HFF-Myc (cell line): ENCODE measurements at regions not wholly inside any gene's neighbourhood (a gene's known extent, or its start where the extent isn't known, plus 50 kb on each side); places are given as distances from the start of the nearest gene placed in this dataset.

Experiments used
- DNase-seq: peaks from one replicate; pipeline ENCODE4 v3.0.0-alpha.2; 2011; ENCODE audit warnings: low read depth; ENCODE audit errors: extremely low read depth
- H3K4me3 ChIP-seq: replicated peaks from 2 replicates; pipeline ENCODE4 v1.5.1; 2011; ENCODE audit warnings: low read depth, mild to moderate bottlenecking, control low read depth, low read length
- CTCF ChIP-seq: IDR thresholded peaks from 2 replicates; pipeline ENCODE4 v1.5.1; 2012; ENCODE audit warnings: mild to moderate bottlenecking, low read depth, low read length, control low read depth; ENCODE audit errors: missing control alignments

DNA sequence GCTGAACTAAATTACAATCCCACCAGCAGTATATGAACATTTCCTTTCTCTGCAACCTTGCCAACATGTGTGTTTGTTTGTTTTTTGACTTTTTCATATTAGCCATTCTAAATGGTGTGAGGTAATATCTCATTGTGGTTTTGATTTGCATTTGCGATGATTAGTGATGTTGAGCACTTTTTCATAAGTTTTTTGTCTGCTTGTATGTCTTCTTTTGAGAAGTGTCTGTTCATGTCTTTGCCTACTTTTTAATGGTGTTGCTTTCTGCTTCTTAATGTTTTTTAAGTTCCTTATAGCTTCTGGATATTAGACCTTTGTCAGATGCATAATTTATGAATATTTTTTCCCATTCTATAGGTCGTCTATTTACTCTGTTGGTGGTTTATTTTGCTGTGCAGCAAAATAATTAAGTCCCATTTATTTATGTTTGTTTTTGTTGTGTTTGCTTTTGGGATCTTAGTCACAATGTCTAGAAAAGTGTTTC, 1262.9 kb downstream of the FSCB start:
- no peak for TF ChIP-seq CTCF
- DNase-seq, result no peak
- no peak overlapping the region for H3K4me3 ChIP-seq

DNA sequence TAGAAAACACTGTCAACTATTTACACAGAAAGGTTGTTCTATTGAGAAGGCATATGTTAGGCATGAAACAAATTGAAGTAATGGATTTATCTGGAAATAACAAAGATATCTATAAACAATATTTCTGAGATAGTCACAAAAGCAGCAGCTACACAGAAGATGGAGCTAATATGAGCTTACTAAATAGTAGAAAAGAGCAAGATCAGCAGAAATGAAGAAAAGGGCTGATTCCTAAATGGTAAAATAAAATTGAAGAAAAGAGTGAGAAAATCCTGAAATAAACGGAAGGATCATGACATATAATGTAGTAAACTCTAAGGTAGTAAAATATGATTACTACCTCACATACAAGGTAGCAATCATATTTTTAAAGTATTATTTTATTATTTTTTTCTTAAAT, 1263.9 kb downstream of the FSCB start:
- no peak overlapping the region for H3K4me3 ChIP-seq
- no peak for TF ChIP-seq CTCF
- DNase-seq, result no peak

DNA sequence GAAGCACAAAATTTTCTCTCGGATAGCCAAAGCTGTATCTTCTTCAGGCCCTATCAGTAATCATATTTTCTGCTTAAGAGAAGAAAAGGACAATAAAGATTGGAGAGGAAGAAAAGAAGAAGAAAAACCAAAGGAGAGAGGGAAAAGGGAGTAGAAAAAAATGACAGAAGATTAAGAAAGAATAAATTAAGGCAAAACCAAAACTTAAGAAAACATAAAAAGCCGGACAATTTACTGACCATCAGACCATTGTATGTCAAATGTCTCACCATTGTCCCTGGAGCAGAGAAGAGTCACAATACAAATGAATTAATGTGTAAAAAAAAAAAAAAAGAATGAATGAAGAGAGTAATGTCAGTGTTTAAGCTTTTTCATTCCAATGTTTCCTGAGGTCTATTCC, 1274.8 kb downstream of the FSCB start:
- no peak for DNase-seq
- H3K4me3 ChIP-seq, result no peak overlapping the region
- TF ChIP-seq CTCF, result no peak

- no peak for TF ChIP-seq CTCF
- no peak for DNase-seq
- no peak overlapping the region for H3K4me3 ChIP-seq
These were observed 1291.6 kb downstream of the FSCB start for GRCh38 chr14:43215524-43215923.

DNA sequence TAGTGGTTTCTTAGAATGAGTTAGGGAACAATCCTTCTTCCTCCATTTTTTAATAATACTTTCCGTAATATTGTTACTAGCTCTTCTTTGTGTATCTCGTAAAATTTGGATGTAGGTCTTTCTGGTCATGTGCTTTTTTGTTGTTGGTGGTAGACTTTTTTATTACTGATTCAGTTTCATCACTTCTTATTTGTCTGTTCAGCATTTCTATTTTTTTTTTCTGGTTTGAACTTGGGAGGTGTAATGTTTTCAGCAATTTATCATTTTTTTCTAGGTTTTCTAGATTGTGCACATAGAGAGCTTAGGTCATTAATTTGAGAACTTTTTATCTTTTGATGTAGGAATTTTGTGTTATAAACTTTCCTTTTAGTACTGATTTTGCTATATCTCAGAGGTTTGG, 1299.9 kb downstream of the FSCB start:
- no peak for TF ChIP-seq CTCF
- DNase-seq, result no peak
- no peak overlapping the region for H3K4me3 ChIP-seq

DNA sequence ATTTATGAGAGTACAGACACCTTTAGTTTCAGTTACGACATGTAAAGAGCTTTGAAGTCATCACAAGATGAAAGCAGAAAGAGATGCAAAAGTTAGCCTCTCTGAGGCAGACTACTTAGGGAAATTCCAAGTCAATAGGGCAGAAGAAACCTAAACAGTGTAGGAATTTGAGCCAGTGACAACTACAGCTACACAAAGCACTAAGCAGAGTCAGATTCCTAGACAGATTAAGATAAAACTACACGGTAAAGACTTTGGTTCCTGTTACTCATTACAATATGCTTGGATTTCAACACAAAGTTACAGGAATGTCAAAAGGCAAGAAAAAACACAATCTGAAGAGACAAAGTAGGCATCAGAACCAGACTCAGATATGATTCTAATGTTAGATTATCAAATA, 1302.3 kb downstream of the FSCB start:
- H3K4me3 ChIP-seq, result no peak overlapping the region
- DNase-seq, result no peak
- no peak for TF ChIP-seq CTCF

DNA sequence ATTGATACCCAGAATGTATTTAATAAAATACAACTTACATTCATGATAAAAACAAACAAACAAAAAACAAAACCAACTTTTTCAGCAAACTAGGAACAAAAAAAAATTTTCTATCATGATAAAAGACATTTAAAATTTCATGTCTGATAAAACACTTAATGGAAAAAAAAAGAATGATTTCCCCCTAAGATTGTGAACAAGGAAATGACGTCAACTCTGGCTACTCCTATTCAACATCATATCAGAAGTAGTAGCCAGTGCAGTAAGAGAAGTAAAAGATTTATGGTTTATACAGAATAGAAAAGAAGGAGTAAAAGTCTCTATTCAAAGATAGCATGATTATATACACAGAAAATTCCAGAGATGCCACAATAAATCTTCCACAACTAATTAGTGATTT, 1306.6 kb downstream of the FSCB start:
- no peak for TF ChIP-seq CTCF
- no peak for DNase-seq
- H3K4me3 ChIP-seq, result no peak overlapping the region
